ENCODE measurements at regions not wholly inside any gene's neighbourhood (a gene's known extent, or its start where the extent isn't known, plus 50 kb on each side); places are given as distances from the start of the nearest gene placed in this dataset.

DNA sequence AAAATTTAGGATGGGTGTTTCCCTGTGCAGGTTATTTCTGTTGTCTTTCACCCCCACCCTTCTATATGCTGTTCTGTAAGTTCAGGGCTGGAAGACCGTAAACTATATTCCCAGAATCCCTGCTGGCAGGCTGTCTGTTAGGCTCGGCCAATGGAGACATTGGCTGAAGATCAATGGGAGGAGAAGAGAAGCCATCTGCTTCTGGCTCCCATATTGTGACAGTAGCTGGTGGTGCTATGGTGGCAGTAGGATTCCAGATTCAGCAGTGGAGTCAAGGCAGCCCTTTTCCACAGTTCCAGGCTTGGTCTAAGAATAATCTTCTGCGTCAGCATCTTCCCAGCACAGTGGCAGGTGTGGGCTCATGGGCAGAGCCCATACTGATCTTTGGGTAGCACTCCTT, 226.6 kb downstream of the ABHD5 start:
- Histone ChIP-seq H4K8ac (replicated peaks; ENCODE audit: insufficient read length, low read depth, low read length) (no peak overlapping the region), H3K18ac (ENCODE audit: insufficient read length, low read depth, low read length) (no peak overlapping the region), H3K56ac (ENCODE audit: insufficient read length, low read depth, low read length) (no peak overlapping the region), H2AFZ (ENCODE audit: low read length) (no peak overlapping the region), H3K9ac (ENCODE audit: extremely low read depth, insufficient read length, low read length) (no peak overlapping the region), H2BK15ac (ENCODE audit: low read depth, low read length) (no peak overlapping the region), H3K27ac (ENCODE audit: insufficient read length, low read depth, low read length) (no peak overlapping the region), H3K23me2 (ENCODE audit: insufficient read length, low read depth, low read length, poor library complexity, severe bottlenecking) (no peaks in the 10 kb centered on the region), H3K23ac (ENCODE audit: insufficient read length, low read depth, low read length) (no peak overlapping the region), H4K91ac (ENCODE audit: insufficient read length, low read depth, low read length) (no peak overlapping the region), H2BK20ac (ENCODE audit: low read depth, low read length, poor library complexity, severe bottlenecking) (no peak overlapping the region), H3K4me2 (ENCODE audit: insufficient read depth, insufficient read length, low read length) (no peak overlapping the region), H2BK5ac (ENCODE audit: insufficient read length, low read length) (no peak overlapping the region), H3K27me3 (ENCODE audit: insufficient read depth, low read length) (no peaks in the 10 kb centered on the region; the same call in 1 of the 2 replicates), H3K79me2 (ENCODE audit: insufficient read depth, low read length) (no peaks in the 10 kb centered on the region), H3K14ac (ENCODE audit: insufficient read depth, low read length) (no peak overlapping the region), H4K20me1 (ENCODE audit: control insufficient read depth, insufficient read depth, insufficient read length) (no peaks in the 10 kb centered on the region), H2BK120ac (ENCODE audit: low read depth, low read length, poor library complexity, severe bottlenecking) (no peak overlapping the region), H4K5ac (ENCODE audit: insufficient read length, low read depth, low read length) (no peak overlapping the region), H3K4me1 (ENCODE audit: insufficient read depth, low read length) (peaks cover 6% of the 10 kb centered on the region), H2BK12ac (ENCODE audit: insufficient read length, low read depth, low read length) (no peak overlapping the region), H3K4ac (ENCODE audit: low read depth, low read length) (no peak overlapping the region), H3K79me1 (ENCODE audit: insufficient read depth, low read depth, low read length, poor library complexity, severe bottlenecking) (no peaks in the 10 kb centered on the region), H3K9me3 (ENCODE audit: control insufficient read depth, low read depth, low read length) (no peaks in the 10 kb centered on the region), H3T11ph (ENCODE audit: low read length) (no peak overlapping the region), H2AK5ac (ENCODE audit: insufficient read length, low read length) (no peak overlapping the region)
- no peaks in the 10 kb centered on the region; a peak in 1 of 7 replicates for H3K36me3 Mint-ChIP-seq (ENCODE audit: insufficient read depth in 1 of 3, low read depth in 3 of 3)
- peaks cover 17 to 29% of the 10 kb centered on the region in 2 experiments for H3K4me1 Mint-ChIP-seq
- WGBS (ENCODE audit: extremely low coverage, insufficient read length, low lambda C conversion rate): no CpG with 5 or more reads among the region's 3 CpGs
- TF ChIP-seq, protein P1, sequence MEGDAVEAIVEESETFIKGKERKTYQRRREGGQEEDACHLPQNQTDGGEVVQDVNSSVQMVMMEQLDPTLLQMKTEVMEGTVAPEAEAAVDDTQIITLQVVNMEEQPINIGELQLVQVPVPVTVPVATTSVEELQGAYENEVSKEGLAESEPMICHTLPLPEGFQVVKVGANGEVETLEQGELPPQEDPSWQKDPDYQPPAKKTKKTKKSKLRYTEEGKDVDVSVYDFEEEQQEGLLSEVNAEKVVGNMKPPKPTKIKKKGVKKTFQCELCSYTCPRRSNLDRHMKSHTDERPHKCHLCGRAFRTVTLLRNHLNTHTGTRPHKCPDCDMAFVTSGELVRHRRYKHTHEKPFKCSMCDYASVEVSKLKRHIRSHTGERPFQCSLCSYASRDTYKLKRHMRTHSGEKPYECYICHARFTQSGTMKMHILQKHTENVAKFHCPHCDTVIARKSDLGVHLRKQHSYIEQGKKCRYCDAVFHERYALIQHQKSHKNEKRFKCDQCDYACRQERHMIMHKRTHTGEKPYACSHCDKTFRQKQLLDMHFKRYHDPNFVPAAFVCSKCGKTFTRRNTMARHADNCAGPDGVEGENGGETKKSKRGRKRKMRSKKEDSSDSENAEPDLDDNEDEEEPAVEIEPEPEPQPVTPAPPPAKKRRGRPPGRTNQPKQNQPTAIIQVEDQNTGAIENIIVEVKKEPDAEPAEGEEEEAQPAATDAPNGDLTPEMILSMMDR (conservative IDR thresholded peaks at IDR 0.05): no peak
- H3K9me3 Mint-ChIP-seq: peaks cover 0 to 2% of the 10 kb centered on the region in 2 experiments; a peak in 1 of 5 replicates
- H3K27me3 Mint-ChIP-seq (ENCODE audit: low read depth): peaks cover 2% of the 10 kb centered on the region; the same call in 1 of the 2 replicates
- H3K4me3 Mint-ChIP-seq: no peak overlapping the region
- DNase-seq: no peak
- no peak overlapping the region for H3K27ac Mint-ChIP-seq

All from H9 (cell line).